ENCODE measurements at regions not wholly inside any gene's neighbourhood (a gene's known extent, or its start where the extent isn't known, plus 50 kb on each side); places are given as distances from the start of the nearest gene placed in this dataset.

DNA sequence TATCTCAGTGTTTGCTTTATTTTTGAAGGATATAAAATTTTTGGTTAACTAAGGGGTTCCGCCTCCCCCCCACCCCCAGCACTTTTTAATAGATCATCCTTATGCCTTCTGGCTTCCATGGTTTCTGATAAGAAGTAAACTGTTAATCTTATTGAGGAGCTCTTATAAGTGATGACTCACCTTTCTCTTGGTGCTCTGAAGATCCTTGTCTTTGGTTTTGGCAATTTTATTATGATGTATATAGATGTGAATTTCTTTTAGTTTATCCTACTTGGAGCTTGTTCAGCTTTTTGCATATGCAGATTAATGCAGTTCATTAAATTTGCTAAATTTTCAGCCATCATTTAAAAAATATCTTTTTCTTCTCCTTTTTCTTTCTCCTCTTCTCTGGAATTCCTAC is 91.7 kb upstream of the CTAGE1 start:
- TF ChIP-seq, protein P1, sequence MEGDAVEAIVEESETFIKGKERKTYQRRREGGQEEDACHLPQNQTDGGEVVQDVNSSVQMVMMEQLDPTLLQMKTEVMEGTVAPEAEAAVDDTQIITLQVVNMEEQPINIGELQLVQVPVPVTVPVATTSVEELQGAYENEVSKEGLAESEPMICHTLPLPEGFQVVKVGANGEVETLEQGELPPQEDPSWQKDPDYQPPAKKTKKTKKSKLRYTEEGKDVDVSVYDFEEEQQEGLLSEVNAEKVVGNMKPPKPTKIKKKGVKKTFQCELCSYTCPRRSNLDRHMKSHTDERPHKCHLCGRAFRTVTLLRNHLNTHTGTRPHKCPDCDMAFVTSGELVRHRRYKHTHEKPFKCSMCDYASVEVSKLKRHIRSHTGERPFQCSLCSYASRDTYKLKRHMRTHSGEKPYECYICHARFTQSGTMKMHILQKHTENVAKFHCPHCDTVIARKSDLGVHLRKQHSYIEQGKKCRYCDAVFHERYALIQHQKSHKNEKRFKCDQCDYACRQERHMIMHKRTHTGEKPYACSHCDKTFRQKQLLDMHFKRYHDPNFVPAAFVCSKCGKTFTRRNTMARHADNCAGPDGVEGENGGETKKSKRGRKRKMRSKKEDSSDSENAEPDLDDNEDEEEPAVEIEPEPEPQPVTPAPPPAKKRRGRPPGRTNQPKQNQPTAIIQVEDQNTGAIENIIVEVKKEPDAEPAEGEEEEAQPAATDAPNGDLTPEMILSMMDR (IDR thresholded peaks at IDR 0.05; ENCODE audit: insufficient read depth, low read length, poor library complexity, severe bottlenecking), result no peak
- TF ChIP-seq EZH2phosphoT487 (conservative IDR thresholded peaks at IDR 0.05; ENCODE audit: low read length), result no peak
